ENCODE measurements at regions not wholly inside any gene's neighbourhood (a gene's known extent, or its start where the extent isn't known, plus 50 kb on each side); places are given as distances from the start of the nearest gene placed in this dataset.

DNA sequence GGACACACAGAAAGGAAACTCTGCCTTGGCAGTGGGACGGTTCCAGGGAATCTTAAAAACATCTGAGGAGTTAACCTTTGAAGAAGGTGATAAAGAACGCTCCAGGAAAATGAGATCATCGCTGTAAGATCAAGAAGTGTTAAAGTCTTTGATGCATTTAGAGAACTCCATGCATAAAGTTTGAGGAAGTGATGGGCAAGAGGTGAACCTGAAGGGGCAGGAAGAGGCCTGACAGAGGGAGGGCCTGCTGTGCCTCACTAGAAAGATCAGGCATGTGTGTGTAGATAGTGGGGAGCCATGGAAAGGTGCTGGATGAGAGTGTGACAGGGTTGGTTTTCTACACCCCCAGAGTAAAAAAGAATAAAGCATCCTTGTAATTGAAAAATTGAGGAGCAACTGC is 889.2 kb downstream of the MCTP2 start:
- TF ChIP-seq CTCF (optimal IDR thresholded peaks at IDR 0.05 in 1 of 3, IDR thresholded peaks at IDR 0.05 in 1 of 3, conservative IDR thresholded peaks at IDR 0.05 in 1 of 3; ENCODE audit: extremely low read depth in 1 of 3, insufficient read depth in 2 of 3, low read length in 3 of 3) (no peak), EZH2 (IDR thresholded peaks at IDR 0.05; ENCODE audit: low read length) (no peak)

Measured in keratinocyte (primary cell).